ENCODE measurements at regions not wholly inside any gene's neighbourhood (a gene's known extent, or its start where the extent isn't known, plus 50 kb on each side); places are given as distances from the start of the nearest gene placed in this dataset.

GRCh38 chr4:159042097-159042605, 60.7 kb upstream of the RAPGEF2 start:
- DNase-seq (ENCODE audit: extremely low spot score, unreplicated experiment): no peak
- no peak for TF ChIP-seq CTCF (IDR thresholded peaks at IDR 0.05)
- Mint-ChIP-seq H3K27ac (ENCODE audit: unreplicated experiment) (no peak overlapping the region), H3K4me3 (ENCODE audit: unreplicated experiment) (no peak overlapping the region), H3K4me1 (ENCODE audit: unreplicated experiment) (peaks cover 5% of the 10 kb centered on the region), H3K36me3 (ENCODE audit: unreplicated experiment) (no peaks in the 10 kb centered on the region), H3K9me3 (ENCODE audit: unreplicated experiment) (no peaks in the 10 kb centered on the region), H3K27me3 (ENCODE audit: unreplicated experiment) (peaks cover 9% of the 10 kb centered on the region)

- H3K36me3 Mint-ChIP-seq (ENCODE audit: unreplicated experiment): no peaks in the 10 kb centered on the region
- no peaks in the 10 kb centered on the region for H3K9me3 Mint-ChIP-seq (ENCODE audit: unreplicated experiment)
- H3K4me1 Mint-ChIP-seq (ENCODE audit: unreplicated experiment): peaks cover 5% of the 10 kb centered on the region
- no peak for DNase-seq (ENCODE audit: extremely low spot score, unreplicated experiment)
- no peak for TF ChIP-seq CTCF (IDR thresholded peaks at IDR 0.05)
- peaks cover 8% of the 10 kb centered on the region for H3K27me3 Mint-ChIP-seq (ENCODE audit: unreplicated experiment)
- no peak overlapping the region for H3K27ac Mint-ChIP-seq (ENCODE audit: unreplicated experiment)
- H3K4me3 Mint-ChIP-seq (ENCODE audit: unreplicated experiment): no peak overlapping the region
Measured at GRCh38 chr4:159042868-159043267, 60.0 kb upstream of the RAPGEF2 start.

GRCh38 chr4:159043861-159044260, 59.0 kb upstream of the RAPGEF2 start:
- Mint-ChIP-seq H3K36me3 (ENCODE audit: unreplicated experiment) (no peaks in the 10 kb centered on the region), H3K4me1 (ENCODE audit: unreplicated experiment) (peaks cover 10% of the 10 kb centered on the region), H3K27me3 (ENCODE audit: unreplicated experiment) (peaks cover 3% of the 10 kb centered on the region), H3K4me3 (ENCODE audit: unreplicated experiment) (no peak overlapping the region), H3K9me3 (ENCODE audit: unreplicated experiment) (no peaks in the 10 kb centered on the region), H3K27ac (ENCODE audit: unreplicated experiment) (no peak overlapping the region)
- no peak for TF ChIP-seq CTCF (IDR thresholded peaks at IDR 0.05)
- no peak for DNase-seq (ENCODE audit: extremely low spot score, unreplicated experiment)

GRCh38 chr4:159045321-159045720, 57.6 kb upstream of the RAPGEF2 start:
- Mint-ChIP-seq H3K36me3 (ENCODE audit: unreplicated experiment) (no peaks in the 10 kb centered on the region), H3K4me3 (ENCODE audit: unreplicated experiment) (no peak overlapping the region), H3K9me3 (ENCODE audit: unreplicated experiment) (no peaks in the 10 kb centered on the region), H3K27ac (ENCODE audit: unreplicated experiment) (no peak overlapping the region), H3K4me1 (ENCODE audit: unreplicated experiment) (peaks cover 18% of the 10 kb centered on the region), H3K27me3 (ENCODE audit: unreplicated experiment) (peaks cover 3% of the 10 kb centered on the region)
- no peak for DNase-seq (ENCODE audit: extremely low spot score, unreplicated experiment)
- no peak for TF ChIP-seq CTCF (IDR thresholded peaks at IDR 0.05)

DNA sequence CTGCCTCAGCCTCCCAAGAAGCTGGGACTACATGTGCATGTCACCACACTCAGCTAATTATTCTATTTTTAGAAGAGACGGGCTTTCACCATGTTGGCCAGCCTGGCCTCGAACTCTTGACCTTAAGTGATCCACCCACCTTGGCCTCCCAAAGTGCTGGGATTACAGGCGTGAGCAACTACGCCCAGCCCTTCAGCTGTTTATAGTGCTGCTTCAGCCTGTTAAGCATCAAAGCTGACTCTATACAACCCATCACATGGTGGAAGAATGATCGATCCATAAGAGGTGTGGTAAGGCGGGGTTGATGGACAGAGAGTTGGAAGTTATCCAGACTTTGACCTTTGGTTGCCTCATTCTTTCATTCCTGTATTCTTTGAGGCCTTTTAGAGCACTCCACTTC, 56.2 kb upstream of the RAPGEF2 start:
- no peak for TF ChIP-seq CTCF (IDR thresholded peaks at IDR 0.05)
- no peak for DNase-seq (ENCODE audit: extremely low spot score, unreplicated experiment)
- H3K4me1 Mint-ChIP-seq (ENCODE audit: unreplicated experiment): peaks cover 26% of the 10 kb centered on the region

More for the DNA sequence above, 56.2 kb upstream of the RAPGEF2 start:
- Mint-ChIP-seq H3K36me3 (ENCODE audit: unreplicated experiment) (no peaks in the 10 kb centered on the region), H3K9me3 (ENCODE audit: unreplicated experiment) (no peaks in the 10 kb centered on the region), H3K4me3 (ENCODE audit: unreplicated experiment) (no peak overlapping the region), H3K27ac (ENCODE audit: unreplicated experiment) (no peak overlapping the region), H3K27me3 (ENCODE audit: unreplicated experiment) (peaks cover 3% of the 10 kb centered on the region)

Measured in osteocyte (in vitro differentiated cells).